ENCODE measurements at regions not wholly inside any gene's neighbourhood (a gene's known extent, or its start where the extent isn't known, plus 50 kb on each side); places are given as distances from the start of the nearest gene placed in this dataset.

DNA sequence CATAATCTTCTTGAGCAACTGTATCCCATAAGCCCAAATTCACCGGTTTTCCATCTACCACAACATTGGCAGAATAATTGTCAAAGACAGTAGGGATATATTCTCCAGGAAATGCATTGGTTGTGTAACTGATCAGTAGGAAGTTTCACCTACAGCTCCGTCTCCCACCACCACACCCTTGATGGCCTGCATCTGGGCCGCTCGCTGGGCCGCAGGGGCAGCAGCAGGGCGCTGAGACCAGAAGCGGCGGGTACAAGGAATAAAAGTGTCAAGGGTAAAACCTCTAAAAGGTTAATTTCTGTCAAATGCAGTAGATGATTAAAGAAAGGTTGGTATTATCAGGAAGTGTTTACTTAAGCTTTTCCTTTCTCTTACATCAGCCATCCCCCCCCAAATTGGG, 167.6 kb upstream of the DKK2 start:
- intact Hi-C loops (cut with DNase I; ENCODE audit: low total_unique reads) = no loop called here
- H3K4me1 ChIP-seq = no peaks in the 10 kb centered on the region
- no peak for DNase-seq
- H3K27ac ChIP-seq = no peak overlapping the region
- no peaks in the 10 kb centered on the region for H3K9me3 ChIP-seq
- WGBS, 5 donors = 86 to 94% (median 91%) methylated on average over 8 of the region's 8 CpGs
- no peak for TF ChIP-seq POLR2A (IDR thresholded peaks at IDR 0.05)
- TF ChIP-seq POLR2AphosphoS5 (IDR thresholded peaks at IDR 0.05) = no peak
- TF ChIP-seq, protein P1, sequence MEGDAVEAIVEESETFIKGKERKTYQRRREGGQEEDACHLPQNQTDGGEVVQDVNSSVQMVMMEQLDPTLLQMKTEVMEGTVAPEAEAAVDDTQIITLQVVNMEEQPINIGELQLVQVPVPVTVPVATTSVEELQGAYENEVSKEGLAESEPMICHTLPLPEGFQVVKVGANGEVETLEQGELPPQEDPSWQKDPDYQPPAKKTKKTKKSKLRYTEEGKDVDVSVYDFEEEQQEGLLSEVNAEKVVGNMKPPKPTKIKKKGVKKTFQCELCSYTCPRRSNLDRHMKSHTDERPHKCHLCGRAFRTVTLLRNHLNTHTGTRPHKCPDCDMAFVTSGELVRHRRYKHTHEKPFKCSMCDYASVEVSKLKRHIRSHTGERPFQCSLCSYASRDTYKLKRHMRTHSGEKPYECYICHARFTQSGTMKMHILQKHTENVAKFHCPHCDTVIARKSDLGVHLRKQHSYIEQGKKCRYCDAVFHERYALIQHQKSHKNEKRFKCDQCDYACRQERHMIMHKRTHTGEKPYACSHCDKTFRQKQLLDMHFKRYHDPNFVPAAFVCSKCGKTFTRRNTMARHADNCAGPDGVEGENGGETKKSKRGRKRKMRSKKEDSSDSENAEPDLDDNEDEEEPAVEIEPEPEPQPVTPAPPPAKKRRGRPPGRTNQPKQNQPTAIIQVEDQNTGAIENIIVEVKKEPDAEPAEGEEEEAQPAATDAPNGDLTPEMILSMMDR (IDR thresholded peaks at IDR 0.05 in 8 of 11, conservative IDR thresholded peaks at IDR 0.05 in 3 of 11) = no peak
- no peaks in the 10 kb centered on the region for H3K36me3 ChIP-seq
- H3K27me3 ChIP-seq (replicated peaks in 1 of 7) = no peaks in the 10 kb centered on the region
- no peak overlapping the region for H3K4me3 ChIP-seq

DNA sequence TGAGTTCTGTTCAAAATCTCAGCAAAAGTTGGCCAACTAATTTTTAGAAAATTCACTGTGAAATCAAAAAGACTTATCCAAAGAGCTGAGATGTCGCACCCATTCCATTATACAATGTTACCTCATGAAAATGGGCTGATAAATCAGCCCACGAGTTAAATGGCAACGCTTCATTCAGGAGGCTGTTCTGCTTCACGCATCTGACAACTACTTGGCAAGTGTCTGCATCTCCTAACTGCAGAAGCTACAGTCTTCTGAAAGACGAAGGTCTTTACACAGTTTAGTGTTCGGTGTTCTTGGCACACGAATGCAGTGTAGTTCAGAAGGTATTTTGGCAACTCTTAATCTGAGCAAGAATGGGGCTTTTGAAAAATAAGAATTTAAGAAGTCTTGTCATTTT, 166.6 kb upstream of the DKK2 start:
- Histone ChIP-seq H3K4me1 (no peaks in the 10 kb centered on the region), H3K4me3 (no peak overlapping the region), H3K27me3 (replicated peaks in 1 of 7) (no peaks in the 10 kb centered on the region), H3K36me3 (no peaks in the 10 kb centered on the region), H3K9me3 (no peaks in the 10 kb centered on the region), H3K27ac (no peak overlapping the region)
- no peak for TF ChIP-seq POLR2AphosphoS5 (IDR thresholded peaks at IDR 0.05)
- TF ChIP-seq, protein P1 (IDR thresholded peaks at IDR 0.05 in 8 of 11, conservative IDR thresholded peaks at IDR 0.05 in 3 of 11) = no peak
- no peak for TF ChIP-seq POLR2A (IDR thresholded peaks at IDR 0.05)
- 83 to 86% (median 84%) methylated on average over 7 of the region's 7 CpGs for WGBS, 5 donors
- intact Hi-C loops (cut with DNase I; ENCODE audit: low total_unique reads) = no loop called here
- no peak for DNase-seq

DNA sequence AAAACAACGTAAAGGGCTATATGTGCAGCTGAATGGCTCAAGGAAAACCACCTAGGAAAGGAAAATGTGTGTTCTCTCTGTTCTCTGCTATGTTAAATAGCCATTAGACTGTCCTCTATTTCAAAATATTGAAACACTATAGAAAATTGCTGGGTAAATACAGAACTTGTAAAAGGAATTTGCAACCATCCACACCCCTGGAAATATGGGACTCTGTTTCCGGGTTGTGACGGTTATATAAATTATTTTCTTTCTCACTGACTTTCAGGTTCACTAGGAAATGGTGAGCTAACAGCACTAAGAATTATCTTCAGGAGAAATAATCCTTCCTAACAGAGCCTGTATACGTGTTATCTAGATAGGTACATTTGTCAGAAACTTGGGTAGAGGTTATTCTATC, 161.0 kb upstream of the DKK2 start:
- no peak overlapping the region for H3K27ac ChIP-seq
- DNase-seq = no peak
- intact Hi-C loops (cut with DNase I; ENCODE audit: low total_unique reads) = no loop called here
- no peaks in the 10 kb centered on the region for H3K36me3 ChIP-seq
- H3K9me3 ChIP-seq = no peaks in the 10 kb centered on the region
- H3K4me1 ChIP-seq = no peaks in the 10 kb centered on the region
- H3K4me3 ChIP-seq = no peak overlapping the region
- 75 to 84% (median 80%) methylated on average over 4 of the region's 4 CpGs for WGBS, 5 donors
- TF ChIP-seq, protein P1 (IDR thresholded peaks at IDR 0.05 in 8 of 11, conservative IDR thresholded peaks at IDR 0.05 in 3 of 11) = no peak
- TF ChIP-seq POLR2A (IDR thresholded peaks at IDR 0.05) (no peak), POLR2AphosphoS5 (IDR thresholded peaks at IDR 0.05) (no peak)
- H3K27me3 ChIP-seq (replicated peaks in 1 of 7) = no peaks in the 10 kb centered on the region

DNA sequence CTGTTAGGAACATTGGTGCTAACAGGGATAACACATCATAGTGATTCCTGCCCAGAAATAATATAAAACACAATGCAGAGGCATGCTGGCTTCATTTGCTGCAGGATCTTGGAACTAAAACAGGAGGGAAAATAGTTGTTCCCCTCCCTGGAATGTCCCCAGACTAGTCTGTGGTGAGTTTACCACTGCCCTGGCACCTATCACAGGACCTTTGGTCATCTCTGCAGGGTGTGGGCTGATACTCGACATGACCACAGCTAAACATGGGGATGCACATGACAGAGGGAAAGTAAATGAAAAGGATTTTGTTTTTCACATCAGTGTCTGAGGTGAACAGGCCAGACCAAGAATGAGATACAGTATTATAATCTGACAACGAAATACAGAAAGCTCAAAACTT, 160.2 kb upstream of the DKK2 start:
- Histone ChIP-seq H3K9me3 (no peaks in the 10 kb centered on the region), H3K36me3 (no peaks in the 10 kb centered on the region), H3K27me3 (replicated peaks in 1 of 7) (no peaks in the 10 kb centered on the region), H3K4me1 (no peaks in the 10 kb centered on the region), H3K27ac (no peak overlapping the region), H3K4me3 (no peak overlapping the region)
- WGBS, 5 donors = 71 to 87% (median 76%) methylated on average over 2 of the region's 2 CpGs
- intact Hi-C loops (cut with DNase I; ENCODE audit: low total_unique reads) = no loop called here
- TF ChIP-seq, protein P1 (IDR thresholded peaks at IDR 0.05 in 8 of 11, conservative IDR thresholded peaks at IDR 0.05 in 3 of 11) = no peak
- TF ChIP-seq POLR2AphosphoS5 (IDR thresholded peaks at IDR 0.05) (no peak), POLR2A (IDR thresholded peaks at IDR 0.05) (no peak)
- no peak for DNase-seq
